ENCODE measurements at regions not wholly inside any gene's neighbourhood (a gene's known extent, or its start where the extent isn't known, plus 50 kb on each side); places are given as distances from the start of the nearest gene placed in this dataset.

GRCh38 chr1:55472115-55472514, 257.0 kb upstream of the USP24 start:
- H3K4me3 ChIP-seq (ENCODE audit: low read length): no peak overlapping the region
- no peaks in the 10 kb centered on the region for H3K36me3 ChIP-seq (ENCODE audit: insufficient read depth, low read length)
- no peaks in the 10 kb centered on the region for H3K9me3 ChIP-seq (replicated peaks; ENCODE audit: low read length)
- no peak overlapping the region for H3K4me2 ChIP-seq (ENCODE audit: low read length)
- H3K27me3 ChIP-seq (ENCODE audit: control insufficient read depth, insufficient read depth, low read length): no peaks in the 10 kb centered on the region
- no peak overlapping the region for H3K9ac ChIP-seq (ENCODE audit: low read depth, low read length)
- H3K4me1 ChIP-seq (ENCODE audit: control insufficient read depth, insufficient read depth, low read length): peaks cover 12% of the 10 kb centered on the region

DNA sequence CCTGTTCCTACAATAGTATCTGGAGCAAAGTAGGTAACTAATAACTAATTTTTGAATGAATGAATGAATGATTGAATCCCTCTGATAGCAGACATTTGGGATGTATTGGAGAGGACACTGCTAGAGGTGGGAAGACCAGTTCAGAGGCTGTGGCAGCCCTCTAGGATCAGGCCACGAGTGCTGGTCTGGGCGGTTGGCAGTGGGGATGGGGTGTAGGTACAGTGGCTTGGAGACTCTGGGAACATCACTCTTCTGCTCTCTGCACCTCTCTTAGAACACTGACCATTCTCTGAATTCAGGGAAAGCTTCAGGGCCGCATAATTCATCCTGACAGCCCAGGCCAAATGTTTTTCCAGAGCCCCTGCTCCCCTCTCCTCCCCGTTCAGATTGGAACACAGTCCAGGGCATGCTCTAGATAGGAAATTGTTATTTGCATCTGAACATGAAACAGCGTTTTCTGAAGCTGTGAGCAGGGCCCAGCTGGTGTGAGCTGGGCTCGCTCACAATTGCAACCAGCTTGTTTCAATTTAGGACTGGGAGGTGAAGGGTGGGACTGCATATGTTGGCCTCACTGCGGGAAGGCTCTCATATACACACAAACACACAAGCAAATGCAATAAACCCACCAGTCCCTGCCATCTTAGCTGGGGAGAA, 253.1 kb upstream of the USP24 start:
- H3K4me3 ChIP-seq (ENCODE audit: low read length): no peak overlapping the region
- no peaks in the 10 kb centered on the region for H3K9me3 ChIP-seq (replicated peaks; ENCODE audit: low read length)
- H3K4me2 ChIP-seq (ENCODE audit: low read length): no peak overlapping the region
- peaks cover 15% of the 10 kb centered on the region for H3K4me1 ChIP-seq (ENCODE audit: control insufficient read depth, insufficient read depth, low read length)
- H3K9ac ChIP-seq (ENCODE audit: low read depth, low read length): no peak overlapping the region
- H3K36me3 ChIP-seq (ENCODE audit: insufficient read depth, low read length): no peaks in the 10 kb centered on the region
- no peaks in the 10 kb centered on the region for H3K27me3 ChIP-seq (ENCODE audit: control insufficient read depth, insufficient read depth, low read length)

DNA sequence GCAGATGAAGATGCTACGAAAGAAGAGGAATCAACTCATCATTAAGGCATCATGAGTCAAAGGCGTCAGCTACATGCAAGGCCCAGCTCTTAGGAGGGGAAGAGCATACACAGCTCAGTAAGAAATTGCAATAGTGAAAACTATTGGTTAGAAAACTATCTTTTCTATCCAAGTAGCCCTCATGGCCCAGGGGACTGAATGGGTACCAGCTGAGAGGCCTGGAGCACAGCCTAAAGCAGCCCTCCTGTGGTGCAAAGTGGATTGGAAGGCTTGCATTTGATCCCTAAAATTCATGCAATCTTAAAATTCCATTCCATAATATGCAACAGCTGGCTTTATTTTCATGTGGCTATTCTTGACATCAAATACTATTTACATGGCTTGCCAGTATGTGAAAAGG, 251.8 kb upstream of the USP24 start:
- H3K4me3 ChIP-seq (ENCODE audit: low read length): no peak overlapping the region
- H3K4me2 ChIP-seq (ENCODE audit: low read length): no peak overlapping the region
- no peaks in the 10 kb centered on the region for H3K27me3 ChIP-seq (ENCODE audit: control insufficient read depth, insufficient read depth, low read length)
- no peak overlapping the region for H3K9ac ChIP-seq (ENCODE audit: low read depth, low read length)
- H3K36me3 ChIP-seq (ENCODE audit: insufficient read depth, low read length): no peaks in the 10 kb centered on the region
- no peaks in the 10 kb centered on the region for H3K9me3 ChIP-seq (replicated peaks; ENCODE audit: low read length)
- peaks cover 9% of the 10 kb centered on the region for H3K4me1 ChIP-seq (ENCODE audit: control insufficient read depth, insufficient read depth, low read length)

DNA sequence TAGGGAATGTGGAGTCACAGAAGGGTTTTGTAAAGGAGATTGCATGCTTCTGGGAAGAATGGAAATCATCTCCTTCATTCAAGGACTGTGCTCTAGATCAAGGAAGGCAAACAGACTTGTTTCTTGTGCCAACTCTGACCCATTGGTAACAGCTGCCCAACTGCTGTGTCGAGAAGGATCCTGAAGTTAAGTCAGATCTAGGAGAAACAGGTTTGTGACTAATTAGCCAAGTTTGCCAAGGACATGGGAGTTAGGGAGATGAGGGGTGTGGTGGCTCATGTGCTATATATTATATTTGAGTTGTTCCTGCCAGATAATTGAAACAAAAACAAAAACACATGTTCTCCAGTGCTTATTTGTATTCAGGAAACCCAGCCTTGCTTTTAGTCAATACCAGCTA, 251.2 kb upstream of the USP24 start:
- H3K4me3 ChIP-seq (ENCODE audit: low read length): no peak overlapping the region
- H3K36me3 ChIP-seq (ENCODE audit: insufficient read depth, low read length): no peaks in the 10 kb centered on the region
- no peak overlapping the region for H3K4me2 ChIP-seq (ENCODE audit: low read length)
- H3K4me1 ChIP-seq (ENCODE audit: control insufficient read depth, insufficient read depth, low read length): peaks cover 9% of the 10 kb centered on the region
- H3K27me3 ChIP-seq (ENCODE audit: control insufficient read depth, insufficient read depth, low read length): no peaks in the 10 kb centered on the region
- no peak overlapping the region for H3K9ac ChIP-seq (ENCODE audit: low read depth, low read length)
- H3K9me3 ChIP-seq (replicated peaks; ENCODE audit: low read length): no peaks in the 10 kb centered on the region

GRCh38 chr1:55464550-55464949, 249.4 kb upstream of the USP24 start:
- Histone ChIP-seq H3K4me2 (ENCODE audit: low read length) (no peak overlapping the region), H3K36me3 (ENCODE audit: insufficient read depth, low read length) (no peaks in the 10 kb centered on the region), H3K9me3 (replicated peaks; ENCODE audit: low read length) (no peaks in the 10 kb centered on the region), H3K4me1 (ENCODE audit: control insufficient read depth, insufficient read depth, low read length) (peaks cover 9% of the 10 kb centered on the region), H3K9ac (ENCODE audit: low read depth, low read length) (no peak overlapping the region), H3K27me3 (ENCODE audit: control insufficient read depth, insufficient read depth, low read length) (no peaks in the 10 kb centered on the region), H3K4me3 (ENCODE audit: low read length) (no peak overlapping the region)

DNA sequence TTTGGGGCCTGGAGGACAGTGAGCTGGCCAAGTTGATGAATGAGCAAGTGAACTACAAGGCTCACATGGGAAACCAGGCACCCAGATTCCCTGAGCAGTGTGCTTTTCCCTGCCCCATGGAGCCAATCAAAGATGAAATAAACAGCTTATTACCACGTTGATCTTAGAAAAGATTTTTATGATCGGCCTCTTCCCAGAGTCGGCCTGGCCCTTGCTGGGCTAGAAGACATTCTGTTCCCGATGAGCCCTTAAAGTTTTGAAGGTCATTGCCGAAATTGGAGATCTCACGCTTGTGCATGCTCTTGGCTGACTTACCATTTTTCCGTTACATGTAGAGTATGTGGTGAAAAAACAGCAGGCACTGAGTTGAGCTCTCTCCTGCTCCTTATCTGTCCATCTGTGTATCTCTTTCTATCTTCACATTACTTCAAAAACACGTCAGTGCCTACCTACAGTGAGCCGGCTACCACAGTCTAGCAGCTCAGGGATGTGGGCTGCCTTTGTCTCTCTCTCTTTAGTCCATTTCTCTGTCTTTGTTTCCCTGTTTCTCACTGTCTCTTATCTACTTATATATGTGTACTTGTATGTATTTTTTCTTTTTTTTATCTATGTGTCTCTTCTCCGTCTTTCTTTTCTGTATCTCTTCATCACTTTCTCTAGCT, 248.8 kb upstream of the USP24 start:
- peaks cover 9% of the 10 kb centered on the region for H3K4me1 ChIP-seq (ENCODE audit: control insufficient read depth, insufficient read depth, low read length)

DNA sequence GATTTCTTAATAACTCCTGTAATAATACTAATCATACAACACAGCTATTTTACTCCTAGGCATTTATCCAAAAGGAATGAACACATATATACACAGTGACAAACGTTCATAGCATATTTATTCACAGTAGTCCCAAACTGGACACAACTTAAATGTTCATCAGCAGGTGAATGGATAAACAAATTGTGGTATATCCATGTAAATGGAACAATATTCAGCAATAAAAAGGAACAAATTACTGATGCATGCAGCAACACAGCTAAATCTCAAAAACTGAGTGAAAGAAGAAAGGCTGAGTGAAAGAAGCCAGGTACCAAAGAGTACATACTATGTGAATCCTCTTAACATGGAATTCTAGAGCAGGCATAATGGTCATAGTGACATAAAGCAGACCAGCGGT, 242.7 kb upstream of the USP24 start:
- Histone ChIP-seq H3K36me3 (ENCODE audit: insufficient read depth, low read length) (no peaks in the 10 kb centered on the region), H3K9me3 (replicated peaks; ENCODE audit: low read length) (no peaks in the 10 kb centered on the region), H3K4me3 (ENCODE audit: low read length) (no peak overlapping the region), H3K27me3 (ENCODE audit: control insufficient read depth, insufficient read depth, low read length) (no peaks in the 10 kb centered on the region), H3K4me2 (ENCODE audit: low read length) (no peak overlapping the region), H3K4me1 (ENCODE audit: control insufficient read depth, insufficient read depth, low read length) (no peaks in the 10 kb centered on the region), H3K9ac (ENCODE audit: low read depth, low read length) (no peak overlapping the region)

More for the DNA sequence above, 248.8 kb upstream of the USP24 start:
- Histone ChIP-seq H3K4me3 (ENCODE audit: low read length) (no peak overlapping the region), H3K27me3 (ENCODE audit: control insufficient read depth, insufficient read depth, low read length) (no peaks in the 10 kb centered on the region), H3K36me3 (ENCODE audit: insufficient read depth, low read length) (no peaks in the 10 kb centered on the region), H3K4me2 (ENCODE audit: low read length) (no peak overlapping the region), H3K9me3 (replicated peaks; ENCODE audit: low read length) (no peaks in the 10 kb centered on the region), H3K9ac (ENCODE audit: low read depth, low read length) (no peak overlapping the region)

GRCh38 chr1:55456971-55457370, 241.8 kb upstream of the USP24 start:
- no peak overlapping the region for H3K4me3 ChIP-seq (ENCODE audit: low read length)
- no peaks in the 10 kb centered on the region for H3K36me3 ChIP-seq (ENCODE audit: insufficient read depth, low read length)
- H3K9me3 ChIP-seq (replicated peaks; ENCODE audit: low read length): no peaks in the 10 kb centered on the region
- no peaks in the 10 kb centered on the region for H3K27me3 ChIP-seq (ENCODE audit: control insufficient read depth, insufficient read depth, low read length)
- no peaks in the 10 kb centered on the region for H3K4me1 ChIP-seq (ENCODE audit: control insufficient read depth, insufficient read depth, low read length)
- H3K9ac ChIP-seq (ENCODE audit: low read depth, low read length): no peak overlapping the region
- H3K4me2 ChIP-seq (ENCODE audit: low read length): no peak overlapping the region

DNA sequence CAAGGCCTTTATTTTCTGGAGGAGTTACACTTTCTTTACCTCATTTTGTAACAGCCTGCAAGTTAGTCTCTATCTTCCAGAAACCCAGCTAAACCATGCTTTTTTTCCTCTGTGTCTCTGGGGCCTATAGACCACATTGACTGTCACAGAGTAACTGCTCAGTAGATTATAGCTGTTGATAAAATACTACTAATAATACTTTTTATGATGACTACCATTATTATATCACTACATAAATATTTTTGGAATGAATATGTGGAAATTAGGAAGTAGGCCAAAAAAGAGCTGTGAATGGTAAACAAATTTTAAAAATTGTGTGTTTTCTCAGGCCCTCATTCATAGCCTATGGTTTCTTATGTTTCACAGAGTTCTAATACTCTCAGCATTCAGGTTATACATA, 233.1 kb upstream of the USP24 start:
- Histone ChIP-seq H3K4me1 (ENCODE audit: control insufficient read depth, insufficient read depth, low read length) (peaks cover 48% of the 10 kb centered on the region), H3K4me3 (ENCODE audit: low read length) (no peak overlapping the region), H3K4me2 (ENCODE audit: low read length) (no peak overlapping the region)

GRCh38 chr1:55447488-55447887, 232.3 kb upstream of the USP24 start:
- Histone ChIP-seq H3K36me3 (ENCODE audit: insufficient read depth, low read length) (no peaks in the 10 kb centered on the region), H3K4me2 (ENCODE audit: low read length) (no peak overlapping the region), H3K9me3 (replicated peaks; ENCODE audit: low read length) (no peaks in the 10 kb centered on the region), H3K4me1 (ENCODE audit: control insufficient read depth, insufficient read depth, low read length) (peaks cover 54% of the 10 kb centered on the region), H3K9ac (ENCODE audit: low read depth, low read length) (no peak overlapping the region), H3K4me3 (ENCODE audit: low read length) (no peak overlapping the region), H3K27me3 (ENCODE audit: control insufficient read depth, insufficient read depth, low read length) (no peaks in the 10 kb centered on the region)

More for the DNA sequence above, 233.1 kb upstream of the USP24 start:
- Histone ChIP-seq H3K9me3 (replicated peaks; ENCODE audit: low read length) (no peaks in the 10 kb centered on the region), H3K9ac (ENCODE audit: low read depth, low read length) (no peak overlapping the region), H3K27me3 (ENCODE audit: control insufficient read depth, insufficient read depth, low read length) (no peaks in the 10 kb centered on the region), H3K36me3 (ENCODE audit: insufficient read depth, low read length) (no peaks in the 10 kb centered on the region)

GRCh38 chr1:55446351-55446750, 231.2 kb upstream of the USP24 start:
- Histone ChIP-seq H3K9ac (ENCODE audit: low read depth, low read length) (peak overlapping the region; percentile 11), H3K4me2 (ENCODE audit: low read length) (no peak overlapping the region), H3K36me3 (ENCODE audit: insufficient read depth, low read length) (no peaks in the 10 kb centered on the region), H3K9me3 (replicated peaks; ENCODE audit: low read length) (no peaks in the 10 kb centered on the region), H3K4me3 (ENCODE audit: low read length) (no peak overlapping the region), H3K4me1 (ENCODE audit: control insufficient read depth, insufficient read depth, low read length) (peaks cover 64% of the 10 kb centered on the region), H3K27me3 (ENCODE audit: control insufficient read depth, insufficient read depth, low read length) (no peaks in the 10 kb centered on the region)

GRCh38 chr1:55445416-55445815, 230.3 kb upstream of the USP24 start:
- no peaks in the 10 kb centered on the region for H3K36me3 ChIP-seq (ENCODE audit: insufficient read depth, low read length)
- no peak overlapping the region for H3K4me2 ChIP-seq (ENCODE audit: low read length)
- H3K4me3 ChIP-seq (ENCODE audit: low read length): no peak overlapping the region
- H3K9ac ChIP-seq (ENCODE audit: low read depth, low read length): peak overlapping the region; percentile 11
- H3K27me3 ChIP-seq (ENCODE audit: control insufficient read depth, insufficient read depth, low read length): no peaks in the 10 kb centered on the region
- H3K4me1 ChIP-seq (ENCODE audit: control insufficient read depth, insufficient read depth, low read length): peaks cover 69% of the 10 kb centered on the region
- no peaks in the 10 kb centered on the region for H3K9me3 ChIP-seq (replicated peaks; ENCODE audit: low read length)
